ENCODE measurements at regions not wholly inside any gene's neighbourhood (a gene's known extent, or its start where the extent isn't known, plus 50 kb on each side); places are given as distances from the start of the nearest gene placed in this dataset.

DNA sequence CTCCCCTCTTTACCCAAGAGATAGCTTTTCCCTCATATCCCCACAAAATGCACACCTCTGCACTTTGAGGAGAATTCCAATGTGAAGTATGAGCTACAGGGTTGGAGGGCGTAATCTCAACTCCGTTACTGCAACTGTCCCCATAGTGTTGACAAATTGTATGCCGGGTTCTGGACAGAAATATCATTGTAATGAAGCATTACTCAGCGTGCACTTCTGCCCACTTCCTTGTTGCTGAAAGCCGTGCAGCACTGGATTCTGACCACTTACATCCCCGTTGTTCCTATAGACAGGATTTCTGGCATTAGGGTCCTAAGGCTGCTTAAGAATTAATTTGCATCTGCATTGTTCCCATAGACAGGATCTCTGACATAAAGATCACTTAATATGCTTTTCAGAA is 205.6 kb downstream of the RHOU start:
- no peak for TF ChIP-seq CTCF (conservative IDR thresholded peaks at IDR 0.05; ENCODE audit: low read depth, low read length)
- no peak for TF ChIP-seq EZH2 (IDR thresholded peaks at IDR 0.05; ENCODE audit: borderline replicate concordance, low read depth, low read length, poor library complexity, severe bottlenecking)
